HCT116 (cell line): ENCODE measurements at regions not wholly inside any gene's neighbourhood (a gene's known extent, or its start where the extent isn't known, plus 50 kb on each side); places are given as distances from the start of the nearest gene placed in this dataset.

Source experiments
- ATAC-seq: fragments of 200-7000 bp; cut with Tn5 transposase; 2 replicates; pipeline ENCODE4 v1.9.1; 2020; ENCODE audit warnings: mild to moderate bottlenecking, moderate library complexity
- BruUV-seq: library from RNA; stranded (reverse); fragments of 400-500 nt; replicated peaks from 2 replicates; lab custom pipeline; 2021; lab: Mats Ljungman, UMichigan
- CTCF ChIA-PET: fragments of 300-600 bp; sonication (Branson Sonifier 250); formaldehyde crosslinking; loops from one replicate; lab custom pipeline; 2021; ENCODE audit warnings: antibody characterized with exemption; lab: Charles Lee
- POLR2A ChIA-PET: fragments of 300-600, 350-600 bp; sonication (Branson Sonifier 250); formaldehyde crosslinking; loops from one replicate; lab custom pipeline; 2021; ENCODE audit warnings: antibody characterized with exemption; lab: Charles Lee
- RAD21 ChIA-PET, 2 experiments: fragments of 300-600 bp; sonication (Branson Sonifier 250); formaldehyde crosslinking; loops; one replicate each; lab custom pipeline; 2023; ENCODE audit warnings: low total read pairs in 2 of 2; ENCODE audit not compliant: uncharacterized antibody in 2 of 2, unreplicated experiment in 2 of 2, low non-redundant PET in 1 of 2; lab: Charles Lee
- DNase-seq: peaks from one replicate; pipeline ENCODE4 v3.0.0-alpha.2; 2010; ENCODE audit warnings: low read depth, low spot score
- H2AFZ ChIP-seq: fragments of 200-600 bp; shearing (Covaris generic), sonication (generic); 2 replicates; pipeline ENCODE4 v1.6.1; 2017; ENCODE audit warnings: low read depth, mixed run types, mixed read lengths, antibody characterized with exemption, low read length; ENCODE audit not compliant: poor library complexity, severe bottlenecking
- H3K27ac ChIP-seq: 2 replicates; pipeline ENCODE4 v1.5.1; 2012; ENCODE audit warnings: low read depth, low read length
- H3K27me3 ChIP-seq: fragments of 200-600 bp; sonication (generic); 2 replicates; pipeline ENCODE4 v1.6.1; 2016; ENCODE audit warnings: mixed run types, low read length, mixed read lengths; ENCODE audit not compliant: insufficient read depth
- H3K36me3 ChIP-seq, 2 experiments: fragments of 200-500 bp in 1 of 2; fragments of 200-600 bp in 1 of 2; sonication (Bioruptor generic) in 1 of 2; sonication (generic) in 1 of 2; 2 replicates each; pipeline versions ENCODE4 v1.5.1 to v1.6.1; 2014 to 2016; ENCODE audit warnings: low read length in 2 of 2, inconsistent platforms in 1 of 2, mixed read lengths in 1 of 2, mixed run types in 1 of 2; ENCODE audit not compliant: insufficient read depth in 2 of 2, control insufficient read depth in 1 of 2
- H3K4me1 ChIP-seq, 2 experiments: fragments of 200-600 bp in 1 of 2; sonication (generic) in 1 of 2; 2 replicates each; pipeline versions ENCODE4 v1.5.1 to v1.6.1; 2012 to 2017; ENCODE audit warnings: low read length in 2 of 2, inconsistent platforms in 1 of 2, mild to moderate bottlenecking in 1 of 2, mixed read lengths in 1 of 2, mixed run types in 1 of 2, moderate library complexity in 1 of 2; ENCODE audit not compliant: insufficient read depth in 2 of 2, control insufficient read depth in 1 of 2
- H3K4me2 ChIP-seq: fragments of 200-600 bp; sonication (generic); 2 replicates; pipeline ENCODE4 v1.6.1; 2017; ENCODE audit warnings: mixed run types, low read length, mixed read lengths
- H3K4me3 ChIP-seq, 2 experiments: fragments of 200-600 bp in 1 of 2; sonication (generic) in 1 of 2; replicated peaks in 1 of 2; 2 replicates each; pipeline ENCODE4 v1.5.1; 2011 to 2016; ENCODE audit warnings: low read length in 2 of 2, control low read depth in 1 of 2, low read depth in 1 of 2, mild to moderate bottlenecking in 1 of 2, mixed read lengths in 1 of 2, mixed run types in 1 of 2
- H3K79me2 ChIP-seq: fragments of 200-600 bp; sonication (generic); 2 replicates; pipeline ENCODE4 v1.6.1; 2017; ENCODE audit warnings: mild to moderate bottlenecking, mixed run types, low read length, moderate library complexity, mixed read lengths; ENCODE audit not compliant: insufficient read depth
- H3K9ac ChIP-seq: fragments of 200-600 bp; sonication (generic); 2 replicates; pipeline ENCODE4 v1.6.1; 2016; ENCODE audit warnings: low read length, mixed read lengths
- H3K9me2 ChIP-seq: fragments of 200-600 bp; sonication (generic), shearing (Covaris generic); 2 replicates; pipeline ENCODE4 v1.6.1; 2017; ENCODE audit warnings: mixed run types, mild to moderate bottlenecking, moderate library complexity; ENCODE audit not compliant: insufficient read depth
- H3K9me3 ChIP-seq, 2 experiments: fragments of 200-500 bp in 1 of 2; fragments of 200-600 bp in 1 of 2; sonication (Bioruptor generic) in 1 of 2; sonication (generic) in 1 of 2; 2 replicates each; pipeline ENCODE4 v1.6.1; 2014 to 2017; ENCODE audit warnings: low read length in 2 of 2, mixed read lengths in 2 of 2, inconsistent platforms in 1 of 2, low read depth in 1 of 2, mild to moderate bottlenecking in 1 of 2, mixed run types in 1 of 2, moderate library complexity in 1 of 2; ENCODE audit not compliant: control insufficient read depth in 1 of 2, insufficient read depth in 1 of 2
- H4K20me1 ChIP-seq: fragments of 200-600 bp; sonication (generic), shearing (Covaris generic); 2 replicates; pipeline ENCODE4 v1.6.1; 2017; ENCODE audit warnings: mixed run types, mild to moderate bottlenecking, moderate library complexity; ENCODE audit not compliant: insufficient read depth
- FOSL1 ChIP-seq: IDR thresholded peaks from 2 replicates; pipeline ENCODE4 v1.6.1; 2012; ENCODE audit warnings: low read depth
- TCF7L2 ChIP-seq: IDR thresholded peaks from 2 replicates; pipeline ENCODE4 v1.7.0; 2011; ENCODE audit warnings: borderline replicate concordance, inconsistent platforms; ENCODE audit not compliant: insufficient read depth, insufficient read length; ENCODE audit errors: extremely low read depth
- YY1 ChIP-seq: IDR thresholded peaks from 2 replicates; pipeline ENCODE4 v1.6.1; 2011; ENCODE audit warnings: low read length, low read depth, moderate library complexity, mild to moderate bottlenecking; ENCODE audit not compliant: insufficient replicate concordance; ENCODE audit errors: extremely low read depth
- intact Hi-C: fragments of 100-400 bp; cut with micrococcal nuclease; formaldehyde crosslinking; loops from 2 replicates; pipeline ENCODE4 v1.10.0; 2022

- H3K4me1 ChIP-seq, result no peaks in the 10 kb centered on the region
- TF ChIP-seq FOSL1, result no peak
- H3K4me2 ChIP-seq, result no peak overlapping the region
- H3K9me3 ChIP-seq, result peaks cover 0 to 10% of the 10 kb centered on the region in 2 experiments; a peak in 2 of 4 replicates
- no peaks in the 10 kb centered on the region for H3K36me3 ChIP-seq
- ChIA-PET CTCF (no interaction called here), RAD21 (no interaction called here), POLR2A (no interaction called here)
- no TSS peak for BruUV-seq
- H4K20me1 ChIP-seq, result no peaks in the 10 kb centered on the region
- H3K27me3 ChIP-seq, result no peaks in the 10 kb centered on the region
- ATAC-seq, result no peak
- no peaks in the 10 kb centered on the region for H3K9me2 ChIP-seq
- H3K4me3 ChIP-seq, result no peak overlapping the region
- no peak overlapping the region for H3K9ac ChIP-seq
- intact Hi-C loops, result no loop called here
- H3K27ac ChIP-seq, result no peak overlapping the region
- H2AFZ ChIP-seq, result no peak overlapping the region
- no peaks in the 10 kb centered on the region for H3K79me2 ChIP-seq
- no peak for DNase-seq
Observed at GRCh38 chr7:57201895-57202210, 69.6 kb upstream of the ZNF479 start.

GRCh38 chr7:57202274-57202673 is 70.0 kb upstream of the ZNF479 start:
- Histone ChIP-seq H3K4me1 (no peaks in the 10 kb centered on the region), H3K9me3 (peaks cover 0 to 10% of the 10 kb centered on the region in 2 experiments; a peak in 2 of 4 replicates), H3K9ac (no peak overlapping the region), H3K9me2 (no peaks in the 10 kb centered on the region), H4K20me1 (no peaks in the 10 kb centered on the region), H3K36me3 (no peaks in the 10 kb centered on the region), H2AFZ (no peak overlapping the region), H3K79me2 (no peaks in the 10 kb centered on the region), H3K4me3 (no peak overlapping the region), H3K27me3 (no peaks in the 10 kb centered on the region), H3K27ac (no peak overlapping the region), H3K4me2 (no peak overlapping the region)
- TF ChIP-seq TCF7L2, result no peak
- TF ChIP-seq YY1, result no peak
- intact Hi-C loops, result no loop called here
- ChIA-PET CTCF (no interaction called here), RAD21 (no interaction called here), POLR2A (no interaction called here)
- BruUV-seq, result no TSS peak
- DNase-seq (no peak), ATAC-seq (no peak)
